ENCODE measurements at regions not wholly inside any gene's neighbourhood (a gene's known extent, or its start where the extent isn't known, plus 50 kb on each side); places are given as distances from the start of the nearest gene placed in this dataset.

- TF ChIP-seq CTCF (IDR thresholded peaks at IDR 0.05; ENCODE audit: poor library complexity): no peak
- TF ChIP-seq EZH2phosphoT487 (IDR thresholded peaks at IDR 0.05; ENCODE audit: low read depth, severe bottlenecking, unreplicated experiment): no peak
- TF ChIP-seq EZH2 (IDR thresholded peaks at IDR 0.05; ENCODE audit: borderline replicate concordance): no peak
Observed at GRCh38 chr16:64346080-64346479, 775.8 kb downstream of the CDH11 start.
